Testis (tissue), 2 donors: ENCODE measurements at regions not wholly inside any gene's neighbourhood (a gene's known extent, or its start where the extent isn't known, plus 50 kb on each side); places are given as distances from the start of the nearest gene placed in this dataset.

Source experiments
- POLR2A ChIP-seq: fragments of 450-650 bp; IDR thresholded peaks from one replicate; pipeline ENCODE4 v1.6.1; 2017; ENCODE audit warnings: antibody characterized with exemption, mild to moderate bottlenecking, moderate library complexity
- TF ChIP-seq, protein P1 (sequence below), 3 experiments: fragments of 450-650 bp in 2 of 3; fragments of 200-600 bp in 1 of 3; sonication (generic) in 1 of 3; IDR thresholded peaks; one replicate each; pipeline ENCODE4 v1.5.1; 2016 to 2019; ENCODE audit warnings: antibody characterized with exemption in 3 of 3, mild to moderate bottlenecking in 2 of 3, moderate library complexity in 1 of 3

DNA sequence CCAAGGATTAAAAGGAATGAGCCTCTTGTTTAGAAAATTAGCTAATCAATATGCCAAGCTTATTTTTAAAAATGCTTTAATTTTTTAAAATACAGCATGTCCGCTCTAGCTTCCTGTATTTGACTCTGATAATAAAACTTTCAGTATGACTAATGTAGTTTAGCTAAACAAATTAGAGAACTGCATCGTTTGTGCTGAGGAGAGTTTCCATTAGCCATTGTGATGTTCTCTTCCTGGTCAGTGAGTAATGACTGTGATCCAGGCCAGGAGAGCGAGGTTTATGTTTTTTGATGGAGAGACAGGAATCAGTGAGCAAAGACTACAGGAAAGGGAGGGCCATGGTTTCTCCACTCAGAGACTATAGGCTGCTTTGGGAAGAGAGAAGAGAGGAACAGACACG, 237.2 kb upstream of the ETAA1 start:
- TF ChIP-seq, protein P1, sequence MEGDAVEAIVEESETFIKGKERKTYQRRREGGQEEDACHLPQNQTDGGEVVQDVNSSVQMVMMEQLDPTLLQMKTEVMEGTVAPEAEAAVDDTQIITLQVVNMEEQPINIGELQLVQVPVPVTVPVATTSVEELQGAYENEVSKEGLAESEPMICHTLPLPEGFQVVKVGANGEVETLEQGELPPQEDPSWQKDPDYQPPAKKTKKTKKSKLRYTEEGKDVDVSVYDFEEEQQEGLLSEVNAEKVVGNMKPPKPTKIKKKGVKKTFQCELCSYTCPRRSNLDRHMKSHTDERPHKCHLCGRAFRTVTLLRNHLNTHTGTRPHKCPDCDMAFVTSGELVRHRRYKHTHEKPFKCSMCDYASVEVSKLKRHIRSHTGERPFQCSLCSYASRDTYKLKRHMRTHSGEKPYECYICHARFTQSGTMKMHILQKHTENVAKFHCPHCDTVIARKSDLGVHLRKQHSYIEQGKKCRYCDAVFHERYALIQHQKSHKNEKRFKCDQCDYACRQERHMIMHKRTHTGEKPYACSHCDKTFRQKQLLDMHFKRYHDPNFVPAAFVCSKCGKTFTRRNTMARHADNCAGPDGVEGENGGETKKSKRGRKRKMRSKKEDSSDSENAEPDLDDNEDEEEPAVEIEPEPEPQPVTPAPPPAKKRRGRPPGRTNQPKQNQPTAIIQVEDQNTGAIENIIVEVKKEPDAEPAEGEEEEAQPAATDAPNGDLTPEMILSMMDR (IDR thresholded peaks at IDR 0.05) = no peak
- TF ChIP-seq POLR2A = no peak
